HL-60 (cell line): ENCODE measurements at regions not wholly inside any gene's neighbourhood (a gene's known extent, or its start where the extent isn't known, plus 50 kb on each side); places are given as distances from the start of the nearest gene placed in this dataset.
A peak's percentile ranks its signal among the peaks of the same experiment; 100 is the strongest.

ENCODE experiments used
- DNase-seq, 2 experiments: peaks; one replicate each; pipeline ENCODE4 v3.0.0-alpha.2; 2010 to 2020; ENCODE audit warnings: low read depth in 1 of 2, low spot score in 1 of 2
- H3K27ac ChIP-seq: fragments of 250-450 bp; sonication (Bioruptor Pico); replicated peaks from 2 replicates; pipeline ENCODE4 v1.5.1; 2020; ENCODE audit warnings: mild to moderate bottlenecking, moderate library complexity
- H3K27me3 ChIP-seq: fragments of 250-450 bp; sonication (Bioruptor Pico); 2 replicates; pipeline ENCODE4 v1.5.1; 2021; ENCODE audit warnings: mild to moderate bottlenecking, moderate library complexity; ENCODE audit not compliant: insufficient read depth, poor library complexity, severe bottlenecking
- H3K4me3 ChIP-seq: replicated peaks from 2 replicates; pipeline ENCODE4 v1.5.1; 2011; ENCODE audit warnings: mild to moderate bottlenecking, control low read depth, low read length; ENCODE audit not compliant: insufficient read depth
- CTCF ChIP-seq: IDR thresholded peaks from one replicate; pipeline ENCODE4 v1.5.1; 2011; ENCODE audit warnings: low read length, control low read depth, inconsistent platforms; ENCODE audit not compliant: insufficient read depth
- GABPA ChIP-seq: IDR thresholded peaks from 2 replicates; pipeline ENCODE4 v1.6.1; 2012; ENCODE audit warnings: low read depth
- POLR2AphosphoS5 ChIP-seq: IDR thresholded peaks from 2 replicates; pipeline ENCODE4 v1.6.1; 2012; ENCODE audit warnings: low read depth
- SPI1 ChIP-seq: IDR thresholded peaks from 2 replicates; pipeline ENCODE4 v1.6.1; 2012; ENCODE audit warnings: low read depth, mild to moderate bottlenecking, borderline replicate concordance
- TF ChIP-seq, protein P1 (sequence below): IDR thresholded peaks from 2 replicates; pipeline ENCODE4 v1.6.1; 2012; ENCODE audit warnings: low read depth; ENCODE audit not compliant: insufficient replicate concordance

- DNase-seq, result no peak
- Histone ChIP-seq H3K27me3 (no peaks in the 10 kb centered on the region), H3K4me3 (no peak overlapping the region), H3K27ac (no peak overlapping the region)
- TF ChIP-seq, protein P1, sequence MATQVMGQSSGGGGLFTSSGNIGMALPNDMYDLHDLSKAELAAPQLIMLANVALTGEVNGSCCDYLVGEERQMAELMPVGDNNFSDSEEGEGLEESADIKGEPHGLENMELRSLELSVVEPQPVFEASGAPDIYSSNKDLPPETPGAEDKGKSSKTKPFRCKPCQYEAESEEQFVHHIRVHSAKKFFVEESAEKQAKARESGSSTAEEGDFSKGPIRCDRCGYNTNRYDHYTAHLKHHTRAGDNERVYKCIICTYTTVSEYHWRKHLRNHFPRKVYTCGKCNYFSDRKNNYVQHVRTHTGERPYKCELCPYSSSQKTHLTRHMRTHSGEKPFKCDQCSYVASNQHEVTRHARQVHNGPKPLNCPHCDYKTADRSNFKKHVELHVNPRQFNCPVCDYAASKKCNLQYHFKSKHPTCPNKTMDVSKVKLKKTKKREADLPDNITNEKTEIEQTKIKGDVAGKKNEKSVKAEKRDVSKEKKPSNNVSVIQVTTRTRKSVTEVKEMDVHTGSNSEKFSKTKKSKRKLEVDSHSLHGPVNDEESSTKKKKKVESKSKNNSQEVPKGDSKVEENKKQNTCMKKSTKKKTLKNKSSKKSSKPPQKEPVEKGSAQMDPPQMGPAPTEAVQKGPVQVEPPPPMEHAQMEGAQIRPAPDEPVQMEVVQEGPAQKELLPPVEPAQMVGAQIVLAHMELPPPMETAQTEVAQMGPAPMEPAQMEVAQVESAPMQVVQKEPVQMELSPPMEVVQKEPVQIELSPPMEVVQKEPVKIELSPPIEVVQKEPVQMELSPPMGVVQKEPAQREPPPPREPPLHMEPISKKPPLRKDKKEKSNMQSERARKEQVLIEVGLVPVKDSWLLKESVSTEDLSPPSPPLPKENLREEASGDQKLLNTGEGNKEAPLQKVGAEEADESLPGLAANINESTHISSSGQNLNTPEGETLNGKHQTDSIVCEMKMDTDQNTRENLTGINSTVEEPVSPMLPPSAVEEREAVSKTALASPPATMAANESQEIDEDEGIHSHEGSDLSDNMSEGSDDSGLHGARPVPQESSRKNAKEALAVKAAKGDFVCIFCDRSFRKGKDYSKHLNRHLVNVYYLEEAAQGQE, result no peak
- TF ChIP-seq SPI1 (no peak), CTCF (no peak), GABPA (no peak), POLR2AphosphoS5 (no peak)
These were observed 233.0 kb upstream of the SLC7A11 start for GRCh38 chr4:138475116-138475515.

DNA sequence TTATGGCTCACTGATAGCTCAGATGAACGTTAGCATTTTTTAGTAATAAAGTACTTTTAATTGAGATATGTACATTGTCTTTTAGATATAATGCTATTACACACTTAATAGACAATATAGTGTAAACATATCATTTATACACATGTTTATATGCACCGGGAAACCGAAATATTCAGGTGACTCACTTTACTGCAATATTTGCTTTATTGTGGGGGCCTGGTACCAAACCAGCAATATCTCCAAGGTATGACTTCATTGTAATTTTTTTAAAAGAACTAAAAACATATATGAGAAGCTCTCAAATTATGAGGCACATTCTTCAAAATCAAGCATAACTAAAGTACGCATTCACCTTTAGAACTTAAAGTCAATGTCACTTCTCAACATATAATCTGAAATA lies 231.2 kb upstream of the SLC7A11 start:
- H3K27me3 ChIP-seq, result no peaks in the 10 kb centered on the region
- DNase-seq, result no peak
- TF ChIP-seq CTCF (no peak), SPI1 (no peak), POLR2AphosphoS5 (no peak), GABPA (no peak)
- TF ChIP-seq, protein P1, result no peak
- H3K4me3 ChIP-seq, result no peak overlapping the region
- H3K27ac ChIP-seq, result no peak overlapping the region

GRCh38 chr4:138460477-138461414 lies 218.6 kb upstream of the SLC7A11 start:
- H3K4me3 ChIP-seq, result no peak overlapping the region
- no peak for TF ChIP-seq POLR2AphosphoS5
- TF ChIP-seq GABPA, result no peak
- TF ChIP-seq, protein P1, result no peak
- no peak for TF ChIP-seq CTCF
- TF ChIP-seq SPI1, result no peak
- H3K27ac ChIP-seq, result peak overlapping the region; percentile 2; the same call in 1 of the 2 replicates
- no peak for DNase-seq
- no peaks in the 10 kb centered on the region for H3K27me3 ChIP-seq
